ENCODE measurements at regions not wholly inside any gene's neighbourhood (a gene's known extent, or its start where the extent isn't known, plus 50 kb on each side); places are given as distances from the start of the nearest gene placed in this dataset.

GRCh38 chr13:57982782-57983181 is 351.2 kb downstream of the PCDH17 start:
- no peak overlapping the region for H3K4me2 ChIP-seq (ENCODE audit: low read length)
- H3K27me3 ChIP-seq (ENCODE audit: control insufficient read depth, low read length): no peaks in the 10 kb centered on the region
- H3K79me2 ChIP-seq (ENCODE audit: control insufficient read depth, low read length): no peaks in the 10 kb centered on the region
- H3K4me3 ChIP-seq (ENCODE audit: low read length): no peak overlapping the region
- no peak for TF ChIP-seq EZH2phosphoT487 (IDR thresholded peaks at IDR 0.05; ENCODE audit: borderline replicate concordance, low read length)
- no peaks in the 10 kb centered on the region for H3K4me1 ChIP-seq (ENCODE audit: control insufficient read depth, low read length)
- H3K27ac ChIP-seq (ENCODE audit: low read depth, low read length): no peak overlapping the region
- no peaks in the 10 kb centered on the region for H3K9me2 ChIP-seq (replicated peaks; ENCODE audit: control insufficient read depth, low read length)
- H3F3A ChIP-seq (ENCODE audit: control insufficient read depth, insufficient read depth): no peaks in the 10 kb centered on the region
- no peaks in the 10 kb centered on the region for H3K36me3 ChIP-seq (ENCODE audit: control insufficient read depth, low read length)
- H4K20me1 ChIP-seq (ENCODE audit: control insufficient read depth, insufficient read depth, low read depth, low read length): no peaks in the 10 kb centered on the region
- no peaks in the 10 kb centered on the region for H3K9me3 ChIP-seq (ENCODE audit: control insufficient read depth, insufficient read depth, low read length)

GRCh38 chr13:57988276-57988675 is 356.7 kb downstream of the PCDH17 start:
- no peaks in the 10 kb centered on the region for H3K9me2 ChIP-seq (replicated peaks; ENCODE audit: control insufficient read depth, low read length)
- no peaks in the 10 kb centered on the region for H3K27me3 ChIP-seq (ENCODE audit: control insufficient read depth, low read length)
- H3K4me2 ChIP-seq (ENCODE audit: low read length): no peak overlapping the region
- no peaks in the 10 kb centered on the region for H3K4me1 ChIP-seq (ENCODE audit: control insufficient read depth, low read length)
- H3K4me3 ChIP-seq (ENCODE audit: low read length): no peak overlapping the region
- no peaks in the 10 kb centered on the region for H3K36me3 ChIP-seq (ENCODE audit: control insufficient read depth, low read length)
- H4K20me1 ChIP-seq (ENCODE audit: control insufficient read depth, insufficient read depth, low read depth, low read length): no peaks in the 10 kb centered on the region
- TF ChIP-seq CTCF (IDR thresholded peaks at IDR 0.05; ENCODE audit: low read depth, low read length, poor library complexity, severe bottlenecking): no peak
- no peaks in the 10 kb centered on the region for H3K79me2 ChIP-seq (ENCODE audit: control insufficient read depth, low read length)
- H3F3A ChIP-seq (ENCODE audit: control insufficient read depth, insufficient read depth): no peaks in the 10 kb centered on the region
- H3K9me3 ChIP-seq (ENCODE audit: control insufficient read depth, insufficient read depth, low read length): no peaks in the 10 kb centered on the region
- H3K27ac ChIP-seq (ENCODE audit: low read depth, low read length): no peak overlapping the region

GRCh38 chr13:57991041-57991440 is 359.5 kb downstream of the PCDH17 start:
- H3K36me3 ChIP-seq (ENCODE audit: control insufficient read depth, low read length): no peaks in the 10 kb centered on the region
- H3K4me1 ChIP-seq (ENCODE audit: control insufficient read depth, low read length): no peaks in the 10 kb centered on the region
- no peak overlapping the region for H3K4me3 ChIP-seq (ENCODE audit: low read length)
- H3K9me3 ChIP-seq (ENCODE audit: control insufficient read depth, insufficient read depth, low read length): no peaks in the 10 kb centered on the region
- H3K79me2 ChIP-seq (ENCODE audit: control insufficient read depth, low read length): no peaks in the 10 kb centered on the region
- no peaks in the 10 kb centered on the region for H3K27me3 ChIP-seq (ENCODE audit: control insufficient read depth, low read length)
- H4K20me1 ChIP-seq (ENCODE audit: control insufficient read depth, insufficient read depth, low read depth, low read length): no peaks in the 10 kb centered on the region
- H3K27ac ChIP-seq (ENCODE audit: low read depth, low read length): no peak overlapping the region
- no peak overlapping the region for H3K4me2 ChIP-seq (ENCODE audit: low read length)
- no peaks in the 10 kb centered on the region for H3K9me2 ChIP-seq (replicated peaks; ENCODE audit: control insufficient read depth, low read length)
- TF ChIP-seq CTCF (IDR thresholded peaks at IDR 0.05; ENCODE audit: low read depth, low read length, poor library complexity, severe bottlenecking): no peak
- TF ChIP-seq EZH2phosphoT487 (IDR thresholded peaks at IDR 0.05; ENCODE audit: borderline replicate concordance, low read length): no peak
- H3F3A ChIP-seq (ENCODE audit: control insufficient read depth, insufficient read depth): no peaks in the 10 kb centered on the region

- no peaks in the 10 kb centered on the region for H3K27me3 ChIP-seq (ENCODE audit: control insufficient read depth, low read length)
- H3K79me2 ChIP-seq (ENCODE audit: control insufficient read depth, low read length): no peaks in the 10 kb centered on the region
- H3K4me1 ChIP-seq (ENCODE audit: control insufficient read depth, low read length): no peaks in the 10 kb centered on the region
- no peaks in the 10 kb centered on the region for H3F3A ChIP-seq (ENCODE audit: control insufficient read depth, insufficient read depth)
- no peaks in the 10 kb centered on the region for H3K36me3 ChIP-seq (ENCODE audit: control insufficient read depth, low read length)
- TF ChIP-seq CTCF (IDR thresholded peaks at IDR 0.05; ENCODE audit: low read depth, low read length, poor library complexity, severe bottlenecking): no peak
- no peak for TF ChIP-seq EZH2phosphoT487 (IDR thresholded peaks at IDR 0.05; ENCODE audit: borderline replicate concordance, low read length)
- no peak overlapping the region for H3K4me2 ChIP-seq (ENCODE audit: low read length)
- no peaks in the 10 kb centered on the region for H4K20me1 ChIP-seq (ENCODE audit: control insufficient read depth, insufficient read depth, low read depth, low read length)
- no peak overlapping the region for H3K27ac ChIP-seq (ENCODE audit: low read depth, low read length)
- H3K9me3 ChIP-seq (ENCODE audit: control insufficient read depth, insufficient read depth, low read length): no peaks in the 10 kb centered on the region
- H3K4me3 ChIP-seq (ENCODE audit: low read length): no peak overlapping the region
- no peaks in the 10 kb centered on the region for H3K9me2 ChIP-seq (replicated peaks; ENCODE audit: control insufficient read depth, low read length)
Observed at GRCh38 chr13:57992416-57992815, 360.9 kb downstream of the PCDH17 start.

Data from DOHH2 (cell line).